H9 (cell line): ENCODE measurements at regions not wholly inside any gene's neighbourhood (a gene's known extent, or its start where the extent isn't known, plus 50 kb on each side); places are given as distances from the start of the nearest gene placed in this dataset.

Experiments
- DNase-seq: peaks from one replicate; pipeline ENCODE4 v3.0.0-alpha.2; 2017
- H2AFZ ChIP-seq: one replicate; pipeline ENCODE4 v1.6.1; 2013; ENCODE audit warnings: mild to moderate bottlenecking, low read length, control low read depth, moderate library complexity
- H2AK5ac ChIP-seq: 2 replicates; pipeline ENCODE4 v1.6.1; 2013; ENCODE audit warnings: low read length, control low read depth, mixed read lengths; ENCODE audit not compliant: insufficient read length
- H2BK120ac ChIP-seq: one replicate; pipeline ENCODE4 v1.6.1; 2013; ENCODE audit warnings: low read depth, mild to moderate bottlenecking, low read length, control low read depth, inconsistent platforms; ENCODE audit not compliant: poor library complexity, severe bottlenecking
- H2BK12ac ChIP-seq: 2 replicates; pipeline ENCODE4 v1.6.1; 2013; ENCODE audit warnings: low read length, control low read depth, mixed read lengths, low read depth; ENCODE audit not compliant: insufficient read length
- H2BK15ac ChIP-seq: 2 replicates; pipeline ENCODE4 v1.6.1; 2013; ENCODE audit warnings: low read depth, low read length, control low read depth
- H2BK20ac ChIP-seq: one replicate; pipeline ENCODE4 v1.6.1; 2013; ENCODE audit warnings: low read depth, mild to moderate bottlenecking, low read length, control low read depth, inconsistent platforms; ENCODE audit not compliant: poor library complexity, severe bottlenecking
- H2BK5ac ChIP-seq: 2 replicates; pipeline ENCODE4 v1.6.1; 2013; ENCODE audit warnings: low read length, control low read depth, mixed read lengths; ENCODE audit not compliant: insufficient read length
- H3K14ac ChIP-seq: 2 replicates; pipeline ENCODE4 v1.6.1; 2013; ENCODE audit warnings: low read length, control low read depth; ENCODE audit not compliant: insufficient read depth
- H3K18ac ChIP-seq: 2 replicates; pipeline ENCODE4 v1.6.1; 2013; ENCODE audit warnings: low read depth, mild to moderate bottlenecking, mixed read lengths, low read length, control low read depth; ENCODE audit not compliant: insufficient read length
- H3K23ac ChIP-seq: 2 replicates; pipeline ENCODE4 v1.6.1; 2013; ENCODE audit warnings: low read length, control low read depth, mixed read lengths, low read depth; ENCODE audit not compliant: insufficient read length
- H3K23me2 ChIP-seq: 2 replicates; pipeline ENCODE4 v1.6.1; 2013; ENCODE audit warnings: low read depth, mild to moderate bottlenecking, mixed read lengths, low read length, control low read depth; ENCODE audit not compliant: insufficient read length, poor library complexity, severe bottlenecking
- H3K27ac ChIP-seq: 2 replicates; pipeline ENCODE4 v1.5.1; 2013; ENCODE audit warnings: low read length, control low read depth, mixed read lengths, low read depth; ENCODE audit not compliant: insufficient read length
- H3K27me3 ChIP-seq: 2 replicates; pipeline ENCODE4 v1.6.1; 2013; ENCODE audit warnings: low read length, control low read depth, inconsistent platforms; ENCODE audit not compliant: insufficient read depth
- H3K4ac ChIP-seq: 2 replicates; pipeline ENCODE4 v1.6.1; 2013; ENCODE audit warnings: low read depth, mild to moderate bottlenecking, control low read depth, inconsistent platforms, low read length, moderate library complexity
- H3K4me1 ChIP-seq: 2 replicates; pipeline ENCODE4 v1.6.1; 2013; ENCODE audit warnings: low read length, control low read depth, inconsistent platforms; ENCODE audit not compliant: insufficient read depth
- H3K4me2 ChIP-seq: 2 replicates; pipeline ENCODE4 v1.6.1; 2013; ENCODE audit warnings: low read length, control low read depth, mixed read lengths; ENCODE audit not compliant: insufficient read length, insufficient read depth
- H3K56ac ChIP-seq: 2 replicates; pipeline ENCODE4 v1.6.1; 2013; ENCODE audit warnings: low read depth, mild to moderate bottlenecking, mixed read lengths, low read length, control low read depth; ENCODE audit not compliant: insufficient read length
- H3K79me1 ChIP-seq: 2 replicates; pipeline ENCODE4 v1.6.1; 2013; ENCODE audit warnings: low read depth, mild to moderate bottlenecking, moderate library complexity, low read length, control low read depth, inconsistent platforms; ENCODE audit not compliant: insufficient read depth, poor library complexity, severe bottlenecking
- H3K79me2 ChIP-seq: 2 replicates; pipeline ENCODE4 v1.6.1; 2013; ENCODE audit warnings: low read length, control low read depth, inconsistent platforms; ENCODE audit not compliant: insufficient read depth
- H3K9ac ChIP-seq: 2 replicates; pipeline ENCODE4 v1.6.1; 2013; ENCODE audit warnings: low read length, control low read depth, mixed read lengths; ENCODE audit not compliant: insufficient read length; ENCODE audit errors: extremely low read depth
- H3K9me3 ChIP-seq: one replicate; pipeline ENCODE4 v1.6.1; 2013; ENCODE audit warnings: low read depth, low read length, inconsistent platforms; ENCODE audit not compliant: control insufficient read depth
- H3T11ph ChIP-seq: one replicate; pipeline ENCODE4 v1.6.1; 2013; ENCODE audit warnings: mild to moderate bottlenecking, low read length, control low read depth, inconsistent platforms
- H4K20me1 ChIP-seq: one replicate; pipeline ENCODE4 v1.6.1; 2013; ENCODE audit not compliant: control insufficient read depth, insufficient read length, insufficient read depth
- H4K5ac ChIP-seq: 2 replicates; pipeline ENCODE4 v1.6.1; 2013; ENCODE audit warnings: low read depth, mild to moderate bottlenecking, mixed read lengths, low read length, control low read depth; ENCODE audit not compliant: insufficient read length
- H4K8ac ChIP-seq: replicated peaks from 2 replicates; pipeline ENCODE4 v1.6.1; 2013; ENCODE audit warnings: low read length, control low read depth, mixed read lengths, low read depth; ENCODE audit not compliant: insufficient read length
- H4K91ac ChIP-seq: 2 replicates; pipeline ENCODE4 v1.6.1; 2013; ENCODE audit warnings: low read depth, mild to moderate bottlenecking, moderate library complexity, mixed read lengths, low read length, control low read depth; ENCODE audit not compliant: insufficient read length
- H3K27ac Mint-ChIP-seq, 3 experiments: 2 replicates in 2 of 3; 3 replicates in 1 of 3; pipeline ENCODE4 v1.8.0; 2020 to 2021; ENCODE audit warnings: mixed read lengths in 3 of 3, mild to moderate bottlenecking in 1 of 3, moderate library complexity in 1 of 3
- H3K27me3 Mint-ChIP-seq: 2 replicates; pipeline ENCODE4 v1.8.0; 2021; ENCODE audit warnings: low read depth, mild to moderate bottlenecking, moderate library complexity, mixed read lengths
- H3K36me3 Mint-ChIP-seq, 3 experiments: 2 replicates in 2 of 3; 3 replicates in 1 of 3; pipeline ENCODE4 v1.8.0; 2020 to 2021; ENCODE audit warnings: low read depth in 3 of 3, mixed read lengths in 3 of 3; ENCODE audit not compliant: insufficient read depth in 1 of 3
- H3K4me1 Mint-ChIP-seq, 2 experiments: 2 replicates each; pipeline ENCODE4 v1.8.0; 2020; ENCODE audit warnings: mixed read lengths in 2 of 2
- H3K4me3 Mint-ChIP-seq, 2 experiments: 2 replicates in 1 of 2; 3 replicates in 1 of 2; pipeline ENCODE4 v1.8.0; 2020 to 2021; ENCODE audit warnings: mild to moderate bottlenecking in 2 of 2, mixed read lengths in 2 of 2, moderate library complexity in 1 of 2
- H3K9me3 Mint-ChIP-seq, 2 experiments: 2 replicates in 1 of 2; 3 replicates in 1 of 2; pipeline ENCODE4 v1.8.0; 2020; ENCODE audit warnings: mild to moderate bottlenecking in 2 of 2, mixed read lengths in 2 of 2, moderate library complexity in 1 of 2
- WGBS: extraction: QIAGEN DNeasy Blood & Tissue Kit; methylation state at CpG from one replicate; pipeline ENCODE4 v1.1.7; 2013; ENCODE audit warnings: missing lambda C conversion rate, low lambda C conversion rate, mixed read lengths; ENCODE audit not compliant: insufficient read length; ENCODE audit errors: extremely low coverage; 5-methylcytosine and 5-hydroxymethylcytosine counted together
- TF ChIP-seq, protein P1 (sequence below): fragments of 200-600 bp; sonication (generic); conservative IDR thresholded peaks from 3 replicates; pipeline ENCODE4 v1.8.0; 2021; ENCODE audit warnings: antibody characterized with exemption, mild to moderate bottlenecking

DNA sequence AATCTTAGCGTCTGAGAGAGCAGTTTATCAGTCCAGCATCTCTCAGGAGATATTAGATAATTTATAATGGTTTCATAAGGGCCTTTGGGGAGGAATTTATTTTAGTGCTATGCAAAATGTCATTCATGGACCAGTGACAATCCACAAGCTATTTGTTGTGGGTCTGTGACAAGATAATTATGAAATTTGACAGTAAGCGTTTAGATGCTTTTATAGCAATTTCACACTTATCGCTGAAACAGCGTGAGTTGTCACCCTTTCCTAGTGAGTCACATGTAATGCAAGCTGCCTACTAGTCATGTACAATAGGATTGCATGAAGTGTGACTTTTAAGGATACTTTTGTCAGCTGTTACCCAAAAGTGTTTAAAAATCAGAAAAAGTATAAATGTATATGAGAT lies 315.6 kb upstream of the THBS1 start:
- Histone ChIP-seq H3K27me3 (no peaks in the 10 kb centered on the region), H2BK20ac (no peak overlapping the region), H3K79me1 (no peaks in the 10 kb centered on the region), H3K4me1 (no peaks in the 10 kb centered on the region), H3K79me2 (no peaks in the 10 kb centered on the region), H2AFZ (no peak overlapping the region), H3T11ph (no peak overlapping the region), H2AK5ac (no peak overlapping the region), H3K9ac (no peak overlapping the region), H3K23ac (no peak overlapping the region), H3K23me2 (no peaks in the 10 kb centered on the region), H3K27ac (no peak overlapping the region), H4K5ac (no peak overlapping the region), H3K56ac (no peak overlapping the region), H2BK12ac (no peak overlapping the region), H3K4me2 (no peak overlapping the region), H2BK15ac (no peak overlapping the region), H2BK120ac (no peak overlapping the region), H4K91ac (no peak overlapping the region), H3K4ac (no peak overlapping the region), H3K14ac (no peak overlapping the region), H3K9me3 (no peaks in the 10 kb centered on the region), H3K18ac (no peak overlapping the region), H2BK5ac (no peak overlapping the region), H4K20me1 (no peaks in the 10 kb centered on the region), H4K8ac (no peak overlapping the region)
- Mint-ChIP-seq H3K27ac (no peak overlapping the region), H3K4me3 (no peak overlapping the region), H3K36me3 (no peaks in the 10 kb centered on the region), H3K27me3 (no peaks in the 10 kb centered on the region), H3K9me3 (peaks cover 0 to 3% of the 10 kb centered on the region in 2 experiments; a peak in 1 of 5 replicates), H3K4me1 (peaks cover 2 to 5% of the 10 kb centered on the region in 2 experiments; a peak in 3 of 4 replicates)
- whole genome bisulfite sequencing, result no CpG with 5 or more reads among the region's 4 CpGs
- no peak for DNase-seq
- TF ChIP-seq, protein P1, sequence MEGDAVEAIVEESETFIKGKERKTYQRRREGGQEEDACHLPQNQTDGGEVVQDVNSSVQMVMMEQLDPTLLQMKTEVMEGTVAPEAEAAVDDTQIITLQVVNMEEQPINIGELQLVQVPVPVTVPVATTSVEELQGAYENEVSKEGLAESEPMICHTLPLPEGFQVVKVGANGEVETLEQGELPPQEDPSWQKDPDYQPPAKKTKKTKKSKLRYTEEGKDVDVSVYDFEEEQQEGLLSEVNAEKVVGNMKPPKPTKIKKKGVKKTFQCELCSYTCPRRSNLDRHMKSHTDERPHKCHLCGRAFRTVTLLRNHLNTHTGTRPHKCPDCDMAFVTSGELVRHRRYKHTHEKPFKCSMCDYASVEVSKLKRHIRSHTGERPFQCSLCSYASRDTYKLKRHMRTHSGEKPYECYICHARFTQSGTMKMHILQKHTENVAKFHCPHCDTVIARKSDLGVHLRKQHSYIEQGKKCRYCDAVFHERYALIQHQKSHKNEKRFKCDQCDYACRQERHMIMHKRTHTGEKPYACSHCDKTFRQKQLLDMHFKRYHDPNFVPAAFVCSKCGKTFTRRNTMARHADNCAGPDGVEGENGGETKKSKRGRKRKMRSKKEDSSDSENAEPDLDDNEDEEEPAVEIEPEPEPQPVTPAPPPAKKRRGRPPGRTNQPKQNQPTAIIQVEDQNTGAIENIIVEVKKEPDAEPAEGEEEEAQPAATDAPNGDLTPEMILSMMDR, result no peak
